ENCODE measurements at regions not wholly inside any gene's neighbourhood (a gene's known extent, or its start where the extent isn't known, plus 50 kb on each side); places are given as distances from the start of the nearest gene placed in this dataset.

DNA sequence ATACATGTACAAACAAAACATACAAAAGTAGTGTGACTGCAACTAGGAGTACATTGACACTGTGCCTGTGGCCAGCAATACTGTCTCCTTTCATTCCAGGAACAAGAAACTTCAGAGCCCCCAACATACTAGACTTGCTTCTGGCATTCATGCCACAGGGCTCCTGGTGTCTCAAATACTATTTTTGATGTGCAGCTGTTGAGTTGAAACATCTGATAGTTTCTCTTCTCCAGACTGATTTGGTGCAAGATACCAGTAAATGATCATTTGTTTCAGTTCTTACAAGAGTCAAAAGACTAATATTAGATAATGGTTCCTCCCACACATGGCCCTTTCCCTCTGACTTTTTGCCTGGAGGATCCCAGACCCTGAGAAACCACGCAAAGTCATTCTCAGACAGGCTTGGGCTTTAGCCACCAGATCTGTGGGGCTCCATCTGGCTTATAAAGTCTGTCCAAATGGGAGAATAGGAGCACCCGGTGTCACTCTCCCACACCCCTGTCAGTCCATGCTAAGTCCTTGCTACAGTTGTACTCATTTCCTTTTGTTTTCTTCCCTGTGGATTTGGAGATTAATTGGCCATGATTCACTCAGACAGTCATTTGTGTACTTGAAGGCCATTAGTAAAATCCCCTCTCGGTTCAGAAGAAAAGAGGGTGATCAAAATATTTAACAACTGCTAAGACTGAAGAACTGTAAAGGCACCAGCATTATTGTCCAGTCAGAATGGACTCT lies 163.5 kb upstream of the RUNX1 start:
- in situ Hi-C loops (cut with MboI) = loop anchor here (25.0 kb wide), 2 partner anchors 325 to 625 kb away; no protein-coding TSS in a partner anchor

GRCh38 chr21:35211782-35212181 lies 162.7 kb upstream of the RUNX1 start:
- Histone ChIP-seq H3K9me3 (ENCODE audit: low read depth) (no peaks in the 10 kb centered on the region), H2AFZ (no peak overlapping the region), H3K27ac (no peak overlapping the region), H3K9ac (no peak overlapping the region), H3K36me3 (ENCODE audit: low read depth) (no peaks in the 10 kb centered on the region), H3K9me2 (ENCODE audit: insufficient read depth) (peaks cover 5% of the 10 kb centered on the region; the same call in 1 of the 2 replicates), H4K20me1 (ENCODE audit: insufficient read depth) (no peaks in the 10 kb centered on the region), H3K4me1 (ENCODE audit: insufficient read depth) (peaks cover 22% of the 10 kb centered on the region), H3K4me2 (ENCODE audit: unreplicated experiment) (no peak overlapping the region), H3K4me3 (no peak overlapping the region), H3K27me3 (replicated peaks; ENCODE audit: insufficient read depth) (no peaks in the 10 kb centered on the region), H3F3A (ENCODE audit: insufficient read depth) (peaks cover 20% of the 10 kb centered on the region), H3K79me2 (ENCODE audit: insufficient read depth) (no peaks in the 10 kb centered on the region)
- TF ChIP-seq EZH2 (IDR thresholded peaks at IDR 0.05; ENCODE audit: insufficient read depth, poor library complexity, severe bottlenecking) (no peak), EZH2phosphoT487 (IDR thresholded peaks at IDR 0.05; ENCODE audit: insufficient read depth, low read depth) (no peak)
- in situ Hi-C loops (cut with MboI) = loop anchor here (25.0 kb wide), 2 partner anchors 324 to 626 kb away; no protein-coding TSS in a partner anchor
- no peak for DNase-seq
- 77% methylated on average over 6 of the region's 6 CpGs for WGBS, 2 experiments (ENCODE audit: low coverage in 1 of 2, low lambda C conversion rate in 2 of 2, missing lambda C conversion rate in 2 of 2)

More for the DNA sequence above, 163.5 kb upstream of the RUNX1 start:
- Histone ChIP-seq H3K27ac (peak overlapping the region; percentile 42), H3K4me2 (ENCODE audit: unreplicated experiment) (peak overlapping the region; percentile 27), H3K9ac (no peak overlapping the region), H4K20me1 (ENCODE audit: insufficient read depth) (no peaks in the 10 kb centered on the region), H2AFZ (peak overlapping the region; percentile 53), H3K4me3 (no peak overlapping the region), H3K9me3 (ENCODE audit: low read depth) (no peaks in the 10 kb centered on the region), H3K79me2 (ENCODE audit: insufficient read depth) (no peaks in the 10 kb centered on the region), H3K4me1 (ENCODE audit: insufficient read depth) (peaks cover 28% of the 10 kb centered on the region), H3K36me3 (ENCODE audit: low read depth) (no peaks in the 10 kb centered on the region), H3K27me3 (replicated peaks; ENCODE audit: insufficient read depth) (no peaks in the 10 kb centered on the region), H3F3A (ENCODE audit: insufficient read depth) (peaks cover 28% of the 10 kb centered on the region), H3K9me2 (ENCODE audit: insufficient read depth) (peaks cover 5% of the 10 kb centered on the region; the same call in 1 of the 2 replicates)
- WGBS, 2 experiments (ENCODE audit: low coverage in 1 of 2, low lambda C conversion rate in 2 of 2, missing lambda C conversion rate in 2 of 2) = 14% methylated on average over 3 of the region's 3 CpGs
- DNase-seq = peak; percentile 61
- TF ChIP-seq EZH2phosphoT487 (IDR thresholded peaks at IDR 0.05; ENCODE audit: insufficient read depth, low read depth) = no peak
- TF ChIP-seq EZH2 (IDR thresholded peaks at IDR 0.05; ENCODE audit: insufficient read depth, poor library complexity, severe bottlenecking) = no peak

- 92 to 99% methylated on average over 4 of the region's 4 CpGs for WGBS, 2 experiments (ENCODE audit: low coverage in 1 of 2, low lambda C conversion rate in 2 of 2, missing lambda C conversion rate in 2 of 2)
- Histone ChIP-seq H3K27ac (no peak overlapping the region), H2AFZ (no peak overlapping the region), H3K4me2 (ENCODE audit: unreplicated experiment) (no peak overlapping the region), H3K79me2 (ENCODE audit: insufficient read depth) (no peaks in the 10 kb centered on the region), H3K9ac (no peak overlapping the region), H3K9me2 (ENCODE audit: insufficient read depth) (peaks cover 5% of the 10 kb centered on the region; the same call in 1 of the 2 replicates), H3K4me3 (no peak overlapping the region), H3K27me3 (replicated peaks; ENCODE audit: insufficient read depth) (no peaks in the 10 kb centered on the region), H4K20me1 (ENCODE audit: insufficient read depth) (no peaks in the 10 kb centered on the region), H3K9me3 (ENCODE audit: low read depth) (no peaks in the 10 kb centered on the region), H3K36me3 (ENCODE audit: low read depth) (no peaks in the 10 kb centered on the region), H3K4me1 (ENCODE audit: insufficient read depth) (peaks cover 33% of the 10 kb centered on the region), H3F3A (ENCODE audit: insufficient read depth) (peaks cover 17% of the 10 kb centered on the region)
- no peak for DNase-seq
- in situ Hi-C loops (cut with MboI) = loop anchor here (25.0 kb wide), 2 partner anchors 323 to 627 kb away; no protein-coding TSS in a partner anchor
- no peak for TF ChIP-seq EZH2phosphoT487 (IDR thresholded peaks at IDR 0.05; ENCODE audit: insufficient read depth, low read depth)
- TF ChIP-seq EZH2 (IDR thresholded peaks at IDR 0.05; ENCODE audit: insufficient read depth, poor library complexity, severe bottlenecking) = no peak
Observed at GRCh38 chr21:35210093-35210492, 161.0 kb upstream of the RUNX1 start.

DNA sequence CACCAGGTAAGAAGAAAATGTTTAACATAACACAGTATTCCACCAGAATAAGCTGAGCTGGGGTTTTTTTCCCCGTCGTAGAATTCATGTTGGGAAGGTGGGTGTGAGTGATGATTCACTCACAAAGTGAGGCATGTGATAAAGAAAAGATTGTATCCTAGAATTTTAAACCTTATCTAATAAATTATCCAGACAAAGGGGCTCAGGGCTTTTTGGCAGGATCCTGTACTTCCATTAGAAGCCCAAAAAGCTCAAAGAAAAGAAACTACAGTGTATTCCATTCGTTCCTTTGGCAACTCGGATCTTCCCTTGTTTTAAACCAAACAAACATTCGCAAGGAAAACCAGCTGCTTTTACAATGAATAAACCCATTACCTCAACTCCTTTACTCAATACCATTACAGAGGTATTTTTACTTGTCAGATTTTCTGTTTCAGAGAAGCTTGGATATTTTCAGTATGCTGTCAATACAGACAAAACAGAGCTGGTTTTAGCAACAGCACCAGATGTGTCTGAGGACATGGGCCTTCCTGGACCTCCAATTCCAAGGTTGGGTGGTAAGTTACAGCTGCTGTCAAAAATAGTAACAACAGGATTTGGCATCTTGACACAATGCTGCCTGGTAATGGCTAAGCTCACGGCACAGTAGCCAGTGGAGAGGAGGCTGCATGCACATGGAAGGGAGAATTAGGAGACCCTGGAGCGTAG lies 159.9 kb upstream of the RUNX1 start:
- H3K9ac ChIP-seq = no peak overlapping the region
- no peaks in the 10 kb centered on the region for H4K20me1 ChIP-seq (ENCODE audit: insufficient read depth)
- H3K4me3 ChIP-seq = no peak overlapping the region
- no peaks in the 10 kb centered on the region for H3K27me3 ChIP-seq (replicated peaks; ENCODE audit: insufficient read depth)
- peaks cover 28% of the 10 kb centered on the region for H3F3A ChIP-seq (ENCODE audit: insufficient read depth)
- H3K27ac ChIP-seq = peak overlapping the region; percentile 33
- DNase-seq = peak; percentile 28
- H3K9me3 ChIP-seq (ENCODE audit: low read depth) = no peaks in the 10 kb centered on the region
- in situ Hi-C loops (cut with MboI) = loop anchor here (25.0 kb wide), 2 partner anchors 322 to 628 kb away; no protein-coding TSS in a partner anchor
- H3K79me2 ChIP-seq (ENCODE audit: insufficient read depth) = no peaks in the 10 kb centered on the region
- H3K4me1 ChIP-seq (ENCODE audit: insufficient read depth) = peaks cover 44% of the 10 kb centered on the region
- 86 to 88% methylated on average over 7 of the region's 7 CpGs for WGBS, 2 experiments (ENCODE audit: low coverage in 1 of 2, low lambda C conversion rate in 2 of 2, missing lambda C conversion rate in 2 of 2)
- H3K9me2 ChIP-seq (ENCODE audit: insufficient read depth) = peaks cover 5% of the 10 kb centered on the region; the same call in 1 of the 2 replicates
- no peak overlapping the region for H3K4me2 ChIP-seq (ENCODE audit: unreplicated experiment)
- TF ChIP-seq EZH2 (IDR thresholded peaks at IDR 0.05; ENCODE audit: insufficient read depth, poor library complexity, severe bottlenecking) (no peak), EZH2phosphoT487 (IDR thresholded peaks at IDR 0.05; ENCODE audit: insufficient read depth, low read depth) (no peak)
- no peak overlapping the region for H2AFZ ChIP-seq
- H3K36me3 ChIP-seq (ENCODE audit: low read depth) = no peaks in the 10 kb centered on the region
